Endometrial microvascular endothelial cells (primary cell): ENCODE measurements at regions not wholly inside any gene's neighbourhood (a gene's known extent, or its start where the extent isn't known, plus 50 kb on each side); places are given as distances from the start of the nearest gene placed in this dataset.

Experiments
- in situ Hi-C: cut with HindIII; loops from 2 replicates; pipeline ENCODE4 v1.10.0; 2017; ENCODE audit warnings: low sequenced_read_pairs, low pct_unique_long_range_greater_than_20kb; ENCODE audit errors: inconsistent ontology term

DNA sequence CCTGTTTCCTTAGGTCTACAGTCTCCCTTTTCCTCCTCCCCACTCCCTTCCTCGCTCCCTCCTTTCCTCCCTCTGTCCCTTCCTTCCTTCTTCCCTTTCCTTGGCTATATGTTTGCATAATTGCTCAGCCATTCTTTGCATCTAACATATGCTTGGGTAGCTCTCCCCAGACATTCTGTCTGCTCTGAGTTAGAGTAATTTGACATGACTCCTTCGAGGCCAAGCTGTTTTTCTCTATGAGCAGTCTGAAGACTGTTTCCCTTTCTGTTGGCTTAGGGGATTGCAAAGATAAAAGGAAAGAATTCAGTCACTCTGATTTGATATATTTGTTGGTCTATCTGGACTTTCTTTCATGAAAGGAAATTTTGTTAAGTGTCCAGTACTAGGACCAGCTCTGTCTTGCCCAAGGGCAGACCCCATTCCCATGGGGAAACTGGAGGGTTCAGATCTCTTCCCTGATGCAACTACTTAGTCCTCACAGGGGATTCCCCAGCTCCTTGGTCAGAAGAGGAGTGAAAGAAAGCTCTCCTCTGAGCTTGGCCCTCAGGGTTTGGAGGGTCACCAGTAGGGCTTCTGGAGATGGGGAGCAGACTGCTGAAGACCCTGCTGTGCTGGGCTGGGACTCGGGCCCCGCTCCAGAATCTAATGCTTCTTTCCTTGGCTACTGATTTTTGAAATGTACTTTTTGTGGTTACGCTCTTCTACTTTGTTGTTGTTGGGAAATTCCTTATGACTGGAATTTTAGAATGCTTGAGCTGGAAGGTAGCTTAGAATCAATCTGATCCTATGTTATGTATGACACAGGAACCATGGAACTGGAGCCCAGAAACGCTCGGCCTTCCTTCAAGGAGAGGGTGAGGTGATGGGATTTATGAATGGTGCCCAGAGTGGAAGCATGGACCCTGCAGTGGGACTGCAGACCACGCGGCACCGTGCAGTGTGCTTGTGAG is 63.7 kb upstream of the SLC22A23 start:
- in situ Hi-C loops = loop anchor here (25.0 kb wide), 1 partner anchor 192 kb away; no protein-coding TSS in a partner anchor

DNA sequence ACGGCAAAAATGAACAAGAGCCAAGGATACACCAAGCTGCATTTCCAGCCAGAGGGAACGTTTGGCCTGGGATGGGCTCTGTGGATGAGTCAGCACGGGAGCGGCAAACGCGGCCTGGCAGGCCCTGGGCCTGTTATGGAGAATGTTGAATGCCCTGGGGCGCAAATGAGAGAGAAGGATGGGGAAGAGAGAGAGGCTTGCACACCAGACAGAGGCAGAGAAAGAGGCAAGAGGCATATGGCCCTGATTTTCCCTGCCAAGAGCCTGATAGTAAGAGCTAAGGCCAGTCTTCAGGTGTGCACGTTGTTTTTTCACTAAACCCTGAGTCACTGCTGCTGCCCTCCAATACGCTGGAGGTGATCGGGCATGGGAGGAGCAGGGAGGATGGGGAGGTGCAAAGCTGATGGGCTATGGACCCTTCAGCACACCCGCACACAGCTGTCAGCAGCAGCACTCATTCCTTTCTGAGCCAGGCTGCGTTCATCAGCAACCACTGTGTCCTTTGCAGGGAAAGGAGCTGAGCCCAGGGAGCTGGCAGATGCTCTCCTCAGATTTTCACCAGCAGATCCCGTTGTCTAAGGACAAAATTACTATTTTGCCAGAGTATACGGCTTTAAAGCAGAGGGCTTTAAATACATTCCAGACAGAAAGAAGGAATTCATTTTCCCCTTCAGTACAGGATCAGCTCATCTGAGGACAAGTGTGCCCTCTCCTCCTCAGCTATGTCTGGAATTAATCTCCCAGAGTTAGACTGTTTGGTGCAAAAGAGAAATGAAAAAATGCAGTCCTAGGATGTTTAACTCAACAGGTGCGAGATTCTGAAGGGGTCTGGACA is 61.7 kb upstream of the SLC22A23 start:
- in situ Hi-C loops = loop anchor here (25.0 kb wide), 1 partner anchor 194 kb away; no protein-coding TSS in a partner anchor

DNA sequence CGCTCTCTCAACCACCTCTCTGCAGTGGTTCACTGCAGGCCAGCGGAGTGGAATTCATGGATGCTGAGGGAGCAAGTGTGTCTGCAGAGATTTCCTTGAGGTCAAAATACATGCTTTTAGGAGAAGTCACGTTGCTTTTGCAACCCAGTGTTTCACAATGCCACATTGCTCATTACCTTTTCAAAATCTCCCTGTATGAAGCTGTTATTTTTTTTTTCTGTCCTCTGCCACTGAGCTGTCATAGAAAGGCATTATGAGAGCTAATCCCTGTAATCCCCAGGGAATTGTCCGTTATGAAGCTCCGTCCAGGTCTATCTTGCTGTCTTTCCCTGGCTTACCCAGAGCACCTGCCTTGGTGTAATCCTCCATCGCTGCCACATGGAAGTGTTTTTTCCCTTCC is 60.5 kb upstream of the SLC22A23 start:
- in situ Hi-C loops = loop anchor here (25.0 kb wide), 1 partner anchor 195 kb away; no protein-coding TSS in a partner anchor

DNA sequence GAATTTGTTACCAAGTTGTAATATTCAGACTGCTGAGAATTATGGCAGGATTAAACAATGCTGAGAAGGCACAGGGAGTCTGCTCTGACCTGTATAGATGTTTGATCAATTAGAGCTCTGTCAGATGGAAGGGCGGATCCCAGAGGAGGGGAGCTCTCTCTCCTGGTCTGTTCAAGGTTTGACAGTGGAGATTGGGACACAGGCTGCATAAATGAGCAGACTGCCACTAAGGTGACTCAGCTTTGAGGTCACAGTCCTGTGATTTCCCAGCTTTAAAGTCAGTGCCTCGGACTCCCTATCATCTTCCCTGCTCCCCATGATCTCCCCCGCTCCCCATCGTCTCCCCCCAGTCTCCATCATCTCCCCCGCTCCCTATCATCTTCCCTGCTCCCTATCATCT is 59.2 kb upstream of the SLC22A23 start:
- in situ Hi-C loops = loop anchor here (25.0 kb wide), 1 partner anchor 196 kb away; no protein-coding TSS in a partner anchor

DNA sequence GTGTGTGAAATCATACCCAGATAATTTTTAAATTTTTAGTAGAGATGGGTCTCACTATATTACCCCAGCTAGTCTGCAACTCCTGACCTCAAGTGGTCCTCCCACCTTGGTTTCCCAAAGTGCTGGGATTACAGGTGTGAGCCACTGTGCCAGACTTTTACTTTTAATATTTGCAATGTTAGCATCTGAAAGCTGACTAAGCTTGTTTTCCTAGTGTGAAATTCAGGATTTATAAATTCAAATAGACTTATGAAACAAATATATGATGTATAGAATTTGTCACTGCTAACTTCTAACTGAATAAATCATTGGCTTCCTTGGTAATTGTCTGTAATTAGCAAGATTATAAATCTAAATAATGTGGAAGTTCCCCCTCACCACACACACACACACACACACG is 58.8 kb upstream of the SLC22A23 start:
- in situ Hi-C loops = loop anchor here (25.0 kb wide), 1 partner anchor 197 kb away; no protein-coding TSS in a partner anchor

DNA sequence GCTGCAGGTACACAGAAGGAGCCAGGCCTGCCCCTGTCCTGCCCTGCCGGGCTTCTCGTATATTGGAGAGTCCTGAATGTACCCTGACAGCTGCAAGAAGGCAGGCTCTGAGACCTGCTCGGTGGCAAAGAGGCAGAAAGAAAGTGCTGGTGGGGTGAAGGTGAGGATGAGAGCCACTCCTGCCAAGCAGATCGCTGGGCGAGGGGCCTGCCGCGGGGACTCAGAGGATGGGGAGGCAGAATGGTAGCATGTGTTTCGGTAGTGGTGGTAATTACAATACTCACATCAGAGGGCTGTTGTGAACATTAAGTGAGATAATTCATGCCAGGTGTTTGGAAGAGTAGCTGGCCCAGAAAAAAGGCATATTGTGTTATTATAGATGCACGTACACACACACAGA is 56.6 kb upstream of the SLC22A23 start:
- in situ Hi-C loops = loop anchor here (25.0 kb wide), 1 partner anchor 199 kb away; no protein-coding TSS in a partner anchor

DNA sequence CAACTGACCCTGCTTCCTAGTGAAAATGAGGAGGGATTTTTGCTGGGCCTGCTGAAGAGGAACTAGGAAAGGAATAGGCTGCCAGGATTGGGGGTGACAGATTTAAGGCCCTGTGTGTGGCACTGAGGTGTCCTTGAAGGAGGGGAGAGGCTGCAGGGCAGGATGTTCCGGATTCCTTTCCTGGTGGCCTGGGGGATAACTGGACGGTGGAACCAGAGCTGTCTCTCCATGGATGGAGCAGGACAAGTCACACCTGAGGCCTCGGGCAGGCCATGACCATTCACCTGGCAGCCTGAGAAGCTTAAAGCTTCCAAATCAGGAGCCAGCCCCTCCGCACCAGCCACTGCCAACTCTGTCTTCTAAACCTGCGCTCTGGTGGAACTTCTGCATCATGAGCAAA is 56.0 kb upstream of the SLC22A23 start:
- in situ Hi-C loops = loop anchor here (25.0 kb wide), 1 partner anchor 199 kb away; no protein-coding TSS in a partner anchor

DNA sequence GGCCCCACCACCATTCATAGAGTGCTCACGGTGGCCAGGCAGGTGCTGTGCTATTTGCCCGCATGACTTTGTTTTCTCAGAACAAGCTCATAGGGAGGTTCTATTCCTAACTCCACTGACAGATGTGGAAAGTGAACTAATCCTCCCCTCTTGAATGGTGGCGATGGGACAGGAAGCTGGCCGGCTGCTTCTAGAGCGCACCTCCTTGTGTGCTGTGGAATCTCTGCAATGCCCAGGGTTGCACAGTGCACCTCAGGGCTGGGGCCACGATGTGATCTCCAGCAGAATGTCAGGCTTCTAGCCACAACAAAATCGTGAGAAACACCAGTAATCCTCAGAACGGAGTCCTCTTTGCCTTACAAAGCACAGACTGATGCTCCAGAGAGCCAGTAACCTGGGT is 53.8 kb upstream of the SLC22A23 start:
- in situ Hi-C loops = loop anchor here (25.0 kb wide), 1 partner anchor 202 kb away; no protein-coding TSS in a partner anchor

DNA sequence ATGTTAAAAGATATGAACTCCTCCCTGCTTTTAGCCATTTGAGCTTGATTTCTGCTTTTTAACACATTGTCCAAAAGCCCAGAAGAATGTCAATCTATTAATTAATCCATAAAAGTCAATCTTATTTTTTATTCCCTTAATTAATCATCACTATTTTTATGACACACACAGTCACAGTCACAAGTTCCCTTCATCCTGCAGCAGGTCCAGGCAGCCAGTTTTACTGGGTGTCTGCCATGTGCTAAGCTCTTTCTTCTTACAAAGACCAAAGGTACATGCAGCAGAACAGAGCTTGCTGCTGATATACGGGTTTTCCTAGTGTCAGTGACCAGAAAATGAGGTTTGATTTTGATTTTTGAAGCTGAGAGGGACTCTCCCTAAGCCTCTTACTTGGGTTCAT is 53.3 kb upstream of the SLC22A23 start:
- in situ Hi-C loops = loop anchor here (25.0 kb wide), 1 partner anchor 202 kb away; no protein-coding TSS in a partner anchor

DNA sequence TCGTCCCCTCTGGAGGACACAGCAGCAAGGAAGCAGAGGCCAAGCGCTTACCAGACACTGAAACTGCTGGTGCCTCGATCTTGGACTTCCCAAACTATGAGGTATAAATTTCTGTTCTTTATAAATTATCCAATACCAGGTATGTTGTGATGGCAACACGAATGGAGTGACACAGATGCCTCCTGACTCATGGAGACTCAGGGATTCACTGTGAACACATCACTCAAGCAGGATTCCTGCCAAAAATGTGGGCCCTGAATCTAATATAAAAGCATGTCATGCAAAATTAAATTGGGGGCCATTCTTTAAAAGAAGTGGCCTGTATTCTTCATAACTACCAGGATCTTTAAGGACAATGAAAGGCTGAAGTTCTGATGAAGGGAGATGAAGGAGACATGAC is 52.5 kb upstream of the SLC22A23 start:
- in situ Hi-C loops = loop anchor here (25.0 kb wide), 1 partner anchor 203 kb away; no protein-coding TSS in a partner anchor

DNA sequence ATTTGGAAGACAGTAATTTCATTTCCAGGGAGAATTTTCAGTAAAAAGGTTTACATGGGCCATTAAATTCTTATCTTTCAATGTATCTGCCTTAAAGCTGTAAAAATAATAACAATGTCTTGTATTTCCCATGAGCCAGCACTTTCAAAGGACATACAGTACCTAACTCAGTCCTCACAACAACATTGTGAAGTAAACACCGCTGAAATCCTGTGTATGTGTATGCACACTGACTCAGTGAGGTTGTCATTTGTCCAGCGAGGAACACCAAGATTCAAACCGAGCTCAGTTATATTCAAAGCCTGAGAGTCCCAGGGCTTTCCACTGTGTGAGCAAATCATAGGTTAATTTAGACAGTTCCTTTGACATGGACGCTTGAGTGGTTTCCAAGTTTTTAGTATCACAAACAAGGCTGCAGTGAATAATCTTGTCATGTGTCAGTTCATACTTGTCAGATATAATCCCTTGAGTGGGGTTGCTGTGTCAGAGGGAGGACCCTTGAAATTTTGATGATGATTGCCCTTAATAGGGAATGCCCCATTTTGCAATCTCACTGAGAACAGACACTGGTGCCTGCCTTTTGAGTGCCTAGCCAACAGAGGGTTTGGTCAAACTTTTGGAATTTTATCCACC is 50.0 kb upstream of the SLC22A23 start:
- in situ Hi-C loops = loop anchor here (25.0 kb wide), 1 partner anchor 205 kb away; no protein-coding TSS in a partner anchor
